ENCODE measurements at regions not wholly inside any gene's neighbourhood (a gene's known extent, or its start where the extent isn't known, plus 50 kb on each side); places are given as distances from the start of the nearest gene placed in this dataset.

DNA sequence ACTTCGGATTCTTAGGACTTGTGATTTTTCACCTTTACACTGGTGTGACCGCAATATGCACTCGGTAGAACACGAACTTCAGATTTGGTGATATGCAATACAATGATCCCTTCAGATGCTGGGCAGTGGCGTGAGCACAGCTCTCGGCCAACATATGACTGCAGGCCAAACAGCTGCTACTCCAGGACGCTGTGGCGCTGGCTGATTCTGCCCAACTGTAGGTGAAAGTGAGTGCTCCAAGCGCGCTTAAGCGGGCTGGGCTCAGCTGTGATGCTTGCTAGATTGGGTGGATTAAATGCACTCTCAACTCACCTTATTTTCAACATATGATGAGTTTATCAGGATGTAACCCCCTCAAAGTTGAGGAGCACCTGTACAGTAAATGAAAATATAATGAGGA lies 137.6 kb upstream of the RET start:
- ATAC-seq (no peak), DNase-seq (no peak)
- TF ChIP-seq POLR2A (IDR thresholded peaks at IDR 0.05), result no peak
- TF ChIP-seq, protein P1, sequence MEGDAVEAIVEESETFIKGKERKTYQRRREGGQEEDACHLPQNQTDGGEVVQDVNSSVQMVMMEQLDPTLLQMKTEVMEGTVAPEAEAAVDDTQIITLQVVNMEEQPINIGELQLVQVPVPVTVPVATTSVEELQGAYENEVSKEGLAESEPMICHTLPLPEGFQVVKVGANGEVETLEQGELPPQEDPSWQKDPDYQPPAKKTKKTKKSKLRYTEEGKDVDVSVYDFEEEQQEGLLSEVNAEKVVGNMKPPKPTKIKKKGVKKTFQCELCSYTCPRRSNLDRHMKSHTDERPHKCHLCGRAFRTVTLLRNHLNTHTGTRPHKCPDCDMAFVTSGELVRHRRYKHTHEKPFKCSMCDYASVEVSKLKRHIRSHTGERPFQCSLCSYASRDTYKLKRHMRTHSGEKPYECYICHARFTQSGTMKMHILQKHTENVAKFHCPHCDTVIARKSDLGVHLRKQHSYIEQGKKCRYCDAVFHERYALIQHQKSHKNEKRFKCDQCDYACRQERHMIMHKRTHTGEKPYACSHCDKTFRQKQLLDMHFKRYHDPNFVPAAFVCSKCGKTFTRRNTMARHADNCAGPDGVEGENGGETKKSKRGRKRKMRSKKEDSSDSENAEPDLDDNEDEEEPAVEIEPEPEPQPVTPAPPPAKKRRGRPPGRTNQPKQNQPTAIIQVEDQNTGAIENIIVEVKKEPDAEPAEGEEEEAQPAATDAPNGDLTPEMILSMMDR (IDR thresholded peaks at IDR 0.05 in 4 of 5, conservative IDR thresholded peaks at IDR 0.05 in 1 of 5), result no peak
- peaks cover 0 to 3% (median 0%) of the 10 kb centered on the region in 3 donors for H3K27me3 ChIP-seq
- H3K27ac ChIP-seq, result no peak overlapping the region
- no peak overlapping the region for H3K4me3 ChIP-seq
- intact Hi-C loops (cut with DNase I; ENCODE audit: low total_unique reads) (no loop called here), in situ Hi-C loops (cut with MboI; ENCODE audit: low sequenced_read_pairs in 4 of 4) (no loop called here)
- H3K36me3 ChIP-seq, result no peaks in the 10 kb centered on the region
- H3K9me3 ChIP-seq, result no peaks in the 10 kb centered on the region
- no peaks in the 10 kb centered on the region for H3K4me1 ChIP-seq

DNA sequence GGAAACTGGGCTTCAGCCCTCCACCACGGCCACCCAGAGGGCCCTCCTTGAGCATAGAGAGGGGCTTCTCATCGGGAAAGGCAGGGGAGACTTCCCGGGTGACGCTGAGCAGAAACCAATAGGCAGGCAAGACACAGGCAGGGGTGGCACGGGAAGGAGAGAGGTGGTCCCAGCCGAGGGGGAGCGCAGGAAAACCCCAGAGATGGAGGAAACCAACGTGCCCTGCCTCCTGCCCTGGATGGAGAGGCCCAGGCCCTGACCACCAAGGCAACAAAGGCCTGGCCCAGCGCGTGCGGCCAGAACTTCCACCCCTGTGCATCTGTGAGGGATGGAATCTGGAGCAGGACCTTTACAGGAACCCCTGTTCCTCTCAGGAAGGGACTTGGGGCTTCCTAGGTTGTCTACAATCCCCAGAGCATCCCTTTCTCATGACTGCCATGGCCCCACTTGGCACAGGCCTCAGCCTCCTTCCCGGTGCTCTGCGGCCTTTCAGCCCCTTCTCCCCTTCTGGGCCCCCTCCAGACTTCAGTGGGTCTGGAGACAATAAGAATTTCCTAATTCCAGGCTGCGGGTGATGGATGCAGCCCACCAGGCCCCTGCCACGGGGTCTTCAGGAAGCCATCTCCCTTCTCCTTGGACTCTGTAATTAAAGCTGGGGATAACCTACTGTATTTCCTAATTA lies 137.0 kb upstream of the RET start:
- in situ Hi-C loops (cut with MboI; ENCODE audit: low sequenced_read_pairs in 4 of 4), result no loop called here
- ATAC-seq, result no peak
- no peak for DNase-seq

DNA sequence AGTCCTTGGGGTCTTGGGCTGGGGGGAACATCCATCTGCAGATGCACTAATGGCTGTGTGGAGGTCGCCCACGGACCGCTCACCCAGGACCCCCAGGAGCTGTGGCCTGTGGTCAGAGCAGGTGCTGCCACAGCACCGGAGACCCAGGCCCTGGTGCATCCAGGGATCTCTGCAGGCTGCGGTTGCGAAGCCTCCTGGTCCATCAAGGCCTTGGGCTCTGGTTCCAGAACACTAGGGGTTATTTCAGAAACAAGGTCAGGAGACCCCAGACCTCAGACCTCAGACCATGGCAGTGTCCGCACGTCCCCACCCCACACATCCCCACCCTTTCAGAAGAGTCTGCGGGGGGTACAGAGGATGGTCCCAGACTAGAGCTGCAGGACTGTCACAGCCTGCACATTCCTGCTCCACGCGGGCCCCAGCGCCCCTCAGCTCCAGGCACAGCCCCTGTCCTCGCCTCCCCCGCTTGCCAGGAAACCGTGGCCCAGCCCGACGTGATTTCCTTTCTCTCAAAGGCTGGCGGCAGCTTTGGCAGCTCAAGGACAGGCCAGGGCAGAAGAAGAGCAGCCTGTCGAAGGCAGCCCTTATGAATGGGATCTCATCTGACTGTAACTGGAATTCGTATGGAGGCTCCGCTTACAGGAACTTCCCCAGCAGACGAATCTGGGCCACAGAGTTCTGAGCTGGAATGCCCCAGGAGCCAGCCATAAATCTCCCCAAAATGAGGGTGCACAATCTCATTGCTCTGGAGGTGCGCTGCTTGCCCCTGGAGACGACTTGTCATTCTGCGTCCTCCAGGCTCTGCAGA lies 136.2 kb upstream of the RET start:
- no peak for DNase-seq
- intact Hi-C loops (cut with DNase I; ENCODE audit: low total_unique reads), result no loop called here
- no peaks in the 10 kb centered on the region for H3K4me1 ChIP-seq
- H3K27me3 ChIP-seq, result no peaks in the 10 kb centered on the region
- TF ChIP-seq, protein P1 (IDR thresholded peaks at IDR 0.05 in 4 of 5, conservative IDR thresholded peaks at IDR 0.05 in 1 of 5), result no peak
- no peak overlapping the region for H3K27ac ChIP-seq
- H3K36me3 ChIP-seq, result no peaks in the 10 kb centered on the region
- ATAC-seq, result no peak
- in situ Hi-C loops (cut with MboI; ENCODE audit: low sequenced_read_pairs in 4 of 4), result no loop called here
- H3K9me3 ChIP-seq, result no peaks in the 10 kb centered on the region
- H3K4me3 ChIP-seq, result no peak overlapping the region

More for the DNA sequence above, 137.0 kb upstream of the RET start:
- intact Hi-C loops (cut with DNase I; ENCODE audit: low total_unique reads), result no loop called here
- TF ChIP-seq, protein P1 (IDR thresholded peaks at IDR 0.05 in 4 of 5, conservative IDR thresholded peaks at IDR 0.05 in 1 of 5), result no peak
- TF ChIP-seq POLR2A (IDR thresholded peaks at IDR 0.05), result no peak
- H3K4me1 ChIP-seq, result no peaks in the 10 kb centered on the region
- no peak overlapping the region for H3K4me3 ChIP-seq
- no peak overlapping the region for H3K27ac ChIP-seq
- H3K27me3 ChIP-seq, result no peaks in the 10 kb centered on the region
- H3K36me3 ChIP-seq, result no peaks in the 10 kb centered on the region
- no peaks in the 10 kb centered on the region for H3K9me3 ChIP-seq

DNA sequence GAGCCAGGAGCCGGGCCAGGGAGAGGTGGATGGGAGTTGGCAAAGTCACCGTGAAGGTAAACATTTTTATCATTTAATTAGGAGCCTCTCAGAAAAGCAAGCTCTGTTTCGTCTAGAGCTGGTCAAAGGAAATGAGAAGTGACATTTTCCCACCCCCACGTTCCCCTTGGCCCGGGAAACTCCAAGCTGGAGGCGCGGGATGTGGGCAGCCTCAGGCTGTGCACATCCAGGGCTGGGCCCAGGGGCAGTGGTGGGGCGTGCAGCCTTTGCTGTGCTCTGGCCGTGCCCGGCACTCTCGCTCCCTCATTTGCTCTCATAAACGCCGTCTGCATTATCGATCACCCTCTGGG lies 135.6 kb upstream of the RET start:
- ATAC-seq, result no peak
- DNase-seq, result no peak
- intact Hi-C loops (cut with DNase I; ENCODE audit: low total_unique reads), result no loop called here
- H3K36me3 ChIP-seq, result no peaks in the 10 kb centered on the region
- TF ChIP-seq POLR2A (IDR thresholded peaks at IDR 0.05), result no peak
- TF ChIP-seq, protein P1 (IDR thresholded peaks at IDR 0.05 in 4 of 5, conservative IDR thresholded peaks at IDR 0.05 in 1 of 5), result no peak
- in situ Hi-C loops (cut with MboI; ENCODE audit: low sequenced_read_pairs in 4 of 4), result no loop called here
- H3K27me3 ChIP-seq, result no peaks in the 10 kb centered on the region
- H3K27ac ChIP-seq, result no peak overlapping the region
- no peak overlapping the region for H3K4me3 ChIP-seq
- H3K4me1 ChIP-seq, result no peaks in the 10 kb centered on the region
- no peaks in the 10 kb centered on the region for H3K9me3 ChIP-seq
